ENCODE measurements at regions not wholly inside any gene's neighbourhood (a gene's known extent, or its start where the extent isn't known, plus 50 kb on each side); places are given as distances from the start of the nearest gene placed in this dataset.
A peak's percentile ranks its signal among the peaks of the same experiment; 100 is the strongest.

- Mint-ChIP-seq H3K36me3 (ENCODE audit: insufficient read depth, unreplicated experiment) (peaks cover 6% of the 10 kb centered on the region), H3K4me1 (ENCODE audit: low read depth, unreplicated experiment) (peaks cover 36% of the 10 kb centered on the region), H3K27ac (ENCODE audit: unreplicated experiment) (no peak overlapping the region), H3K9me3 (ENCODE audit: low read depth, unreplicated experiment) (no peaks in the 10 kb centered on the region), H3K4me3 (ENCODE audit: low read depth, unreplicated experiment) (no peak overlapping the region), H3K27me3 (ENCODE audit: unreplicated experiment) (no peaks in the 10 kb centered on the region)
- intact Hi-C loops (cut with micrococcal nuclease; ENCODE audit: unreplicated experiment): no loop called here
- no peak for DNase-seq
- CTCF ChIA-PET: no interaction called here
- no peak for TF ChIP-seq CTCF (IDR thresholded peaks at IDR 0.05; ENCODE audit: unreplicated experiment)
- no TSS peak for BruUV-seq (replicated peaks)
These were observed 356.2 kb upstream of the CD180 start for GRCh38 chr5:67552773-67553172.

DNA sequence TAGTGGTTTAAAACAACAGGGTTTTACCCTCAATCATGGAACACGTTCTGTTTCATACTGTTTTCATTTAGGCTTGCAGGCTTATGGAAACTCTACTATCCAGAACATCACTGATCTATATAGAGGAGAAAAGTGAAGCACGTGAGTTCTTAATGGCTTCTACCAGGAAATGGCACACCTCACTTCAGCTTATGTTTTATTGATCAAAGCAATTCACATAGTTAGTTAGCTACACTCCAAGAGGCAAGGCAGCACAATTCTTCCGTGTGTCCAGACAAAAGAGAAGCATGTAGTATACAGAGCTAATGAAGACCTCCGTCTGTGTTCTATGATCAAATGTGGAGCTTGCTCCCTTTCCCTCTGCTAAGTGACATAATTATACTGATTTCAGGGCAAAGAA lies 353.3 kb upstream of the CD180 start:
- peak overlapping the region; percentile 10 for H3K27ac Mint-ChIP-seq (ENCODE audit: unreplicated experiment)
- H3K36me3 Mint-ChIP-seq (ENCODE audit: insufficient read depth, unreplicated experiment): peaks cover 6% of the 10 kb centered on the region
- no peaks in the 10 kb centered on the region for H3K27me3 Mint-ChIP-seq (ENCODE audit: unreplicated experiment)
- no peaks in the 10 kb centered on the region for H3K9me3 Mint-ChIP-seq (ENCODE audit: low read depth, unreplicated experiment)
- H3K4me3 Mint-ChIP-seq (ENCODE audit: low read depth, unreplicated experiment): no peak overlapping the region
- BruUV-seq (replicated peaks): no TSS peak
- no peak for TF ChIP-seq CTCF (IDR thresholded peaks at IDR 0.05; ENCODE audit: unreplicated experiment)
- DNase-seq: no peak
- CTCF ChIA-PET: interaction anchor here (1.0 kb wide), 1 partner anchor 56 kb away, joined by 4 read pairs; no protein-coding TSS in a partner anchor
- intact Hi-C loops (cut with micrococcal nuclease; ENCODE audit: unreplicated experiment): loop anchor here (5.0 kb wide), 1 partner anchor 222 kb away; no protein-coding TSS in a partner anchor
- H3K4me1 Mint-ChIP-seq (ENCODE audit: low read depth, unreplicated experiment): peaks cover 42% of the 10 kb centered on the region

DNA sequence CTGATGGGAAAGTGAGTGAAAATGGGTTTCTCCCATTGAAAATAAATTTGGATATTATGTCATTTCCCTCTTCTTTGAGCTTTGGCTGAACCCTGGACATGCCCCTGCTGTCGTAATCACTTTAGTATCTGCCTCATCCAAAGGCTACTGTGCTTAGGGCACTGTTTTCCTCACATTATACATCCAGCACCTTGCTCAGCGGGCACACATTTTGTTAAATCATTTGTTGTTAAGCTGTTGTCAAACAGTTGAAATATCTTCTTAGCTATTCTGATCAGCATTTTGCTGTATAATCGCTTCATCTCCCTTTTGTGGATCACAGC lies 352.7 kb upstream of the CD180 start:
- Mint-ChIP-seq H3K27me3 (ENCODE audit: unreplicated experiment) (no peaks in the 10 kb centered on the region), H3K36me3 (ENCODE audit: insufficient read depth, unreplicated experiment) (peaks cover 6% of the 10 kb centered on the region), H3K4me3 (ENCODE audit: low read depth, unreplicated experiment) (no peak overlapping the region), H3K27ac (ENCODE audit: unreplicated experiment) (peak overlapping the region; percentile 37), H3K9me3 (ENCODE audit: low read depth, unreplicated experiment) (no peaks in the 10 kb centered on the region), H3K4me1 (ENCODE audit: low read depth, unreplicated experiment) (peaks cover 42% of the 10 kb centered on the region)
- no TSS peak for BruUV-seq (replicated peaks)
- no peak for DNase-seq
- intact Hi-C loops (cut with micrococcal nuclease; ENCODE audit: unreplicated experiment): loop anchor here (5.0 kb wide), 1 partner anchor 223 kb away; no protein-coding TSS in a partner anchor
- no peak for TF ChIP-seq CTCF (IDR thresholded peaks at IDR 0.05; ENCODE audit: unreplicated experiment)
- CTCF ChIA-PET: no interaction called here

GRCh38 chr5:67548520-67549295 lies 352.1 kb upstream of the CD180 start:
- peaks cover 42% of the 10 kb centered on the region for H3K4me1 Mint-ChIP-seq (ENCODE audit: low read depth, unreplicated experiment)
- intact Hi-C loops (cut with micrococcal nuclease; ENCODE audit: unreplicated experiment): loop anchor here (5.0 kb wide), 1 partner anchor 224 kb away; no protein-coding TSS in a partner anchor
- H3K36me3 Mint-ChIP-seq (ENCODE audit: insufficient read depth, unreplicated experiment): peaks cover 6% of the 10 kb centered on the region
- no peak for TF ChIP-seq CTCF (IDR thresholded peaks at IDR 0.05; ENCODE audit: unreplicated experiment)
- H3K9me3 Mint-ChIP-seq (ENCODE audit: low read depth, unreplicated experiment): no peaks in the 10 kb centered on the region
- peak overlapping the region; percentile 58 for H3K4me3 Mint-ChIP-seq (ENCODE audit: low read depth, unreplicated experiment)
- no TSS peak for BruUV-seq (replicated peaks)
- CTCF ChIA-PET: no interaction called here
- peak overlapping the region; percentile 37 for H3K27ac Mint-ChIP-seq (ENCODE audit: unreplicated experiment)
- no peak for DNase-seq
- no peaks in the 10 kb centered on the region for H3K27me3 Mint-ChIP-seq (ENCODE audit: unreplicated experiment)
